ENCODE measurements at regions not wholly inside any gene's neighbourhood (a gene's known extent, or its start where the extent isn't known, plus 50 kb on each side); places are given as distances from the start of the nearest gene placed in this dataset.

DNA sequence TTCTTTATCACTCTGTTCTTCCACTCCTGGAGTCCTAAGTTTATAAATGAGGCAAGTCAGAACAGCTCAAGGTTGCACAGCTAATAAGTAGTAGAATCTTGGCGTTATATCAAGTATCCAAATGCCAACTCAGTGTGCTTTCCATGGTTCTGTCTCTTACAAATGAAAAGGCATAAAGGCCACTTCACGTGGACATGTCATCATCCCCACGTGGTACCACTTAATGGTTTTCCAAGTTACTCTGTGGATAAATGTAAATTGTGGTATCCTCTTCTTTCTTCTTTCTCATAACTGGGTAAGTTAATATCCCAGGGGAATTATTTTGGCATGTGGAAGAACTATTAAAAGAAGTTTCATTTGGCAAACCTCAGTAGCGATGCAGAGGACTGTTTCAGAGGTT, 131.5 kb upstream of the L3MBTL4 start:
- no peak for TF ChIP-seq CTCF (IDR thresholded peaks at IDR 0.05; ENCODE audit: low read depth, low read length, missing control alignments)
- H3K4me3 ChIP-seq (ENCODE audit: low read depth, low read length): no peak overlapping the region
- no peak for DNase-seq (ENCODE audit: low read depth)

DNA sequence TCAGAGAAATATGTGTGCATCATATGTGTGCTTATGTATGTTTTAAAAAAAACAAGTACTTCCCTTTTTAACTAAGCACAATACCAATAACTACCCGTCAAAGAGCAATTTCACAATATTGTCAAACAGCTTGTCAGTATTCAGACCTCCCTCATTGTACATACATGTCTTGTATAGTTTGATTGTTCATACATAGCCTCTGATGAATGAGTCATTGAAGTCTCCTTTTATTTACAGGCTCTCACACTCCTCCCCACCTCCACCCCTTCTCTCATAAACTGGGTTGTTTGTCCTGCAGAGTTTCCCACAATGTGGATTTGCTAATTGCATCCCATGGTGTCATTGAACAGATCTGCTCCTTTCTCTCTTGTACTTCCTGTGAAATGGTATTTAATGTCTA, 132.8 kb upstream of the L3MBTL4 start:
- TF ChIP-seq CTCF (IDR thresholded peaks at IDR 0.05; ENCODE audit: low read depth, low read length, missing control alignments): no peak
- no peak overlapping the region for H3K4me3 ChIP-seq (ENCODE audit: low read depth, low read length)
- no peak for DNase-seq (ENCODE audit: low read depth)

- no peak overlapping the region for H3K4me3 ChIP-seq (ENCODE audit: low read depth, low read length)
- DNase-seq (ENCODE audit: low read depth): no peak
- no peak for TF ChIP-seq CTCF (IDR thresholded peaks at IDR 0.05; ENCODE audit: low read depth, low read length, missing control alignments)
These were observed 138.7 kb upstream of the L3MBTL4 start for GRCh38 chr18:6553234-6553900.

DNA sequence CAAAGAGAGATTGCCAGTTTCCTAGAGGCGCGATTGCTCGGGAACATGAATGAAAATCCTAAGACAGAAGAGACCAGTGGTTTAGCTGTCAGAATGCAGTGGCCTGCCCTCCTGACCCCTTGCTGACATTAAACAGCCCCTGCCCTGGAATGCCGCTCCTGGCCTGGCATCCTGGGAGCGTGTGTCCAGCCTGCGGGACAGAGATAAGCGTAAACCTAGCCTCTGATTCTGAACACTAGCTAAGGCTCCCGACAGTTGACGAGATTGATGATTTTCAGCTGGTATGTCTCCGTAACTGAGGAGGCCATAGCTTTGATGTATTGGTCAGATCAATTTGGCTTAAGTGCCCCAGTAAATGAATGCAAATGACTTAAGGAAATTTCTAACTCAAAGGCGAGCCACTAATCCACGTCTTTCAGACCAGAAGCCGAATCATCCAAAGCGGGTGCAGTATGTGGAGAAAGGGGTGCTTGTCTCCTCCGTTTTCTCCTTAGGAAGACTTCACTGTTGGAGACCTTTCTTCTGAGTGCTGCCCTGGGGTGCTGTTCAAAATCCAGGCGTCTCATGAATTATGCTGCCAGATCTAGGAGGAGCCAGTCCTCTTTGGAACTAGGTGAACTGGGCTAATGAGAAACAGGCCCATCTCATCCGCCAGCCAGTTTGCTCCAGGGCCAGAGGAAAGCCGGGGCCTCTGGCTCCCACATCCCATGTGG, 142.5 kb upstream of the L3MBTL4 start:
- TF ChIP-seq CTCF (IDR thresholded peaks at IDR 0.05; ENCODE audit: low read depth, low read length, missing control alignments): no peak
- DNase-seq (ENCODE audit: low read depth): no peak
- no peak overlapping the region for H3K4me3 ChIP-seq (ENCODE audit: low read depth, low read length)

- TF ChIP-seq CTCF (IDR thresholded peaks at IDR 0.05; ENCODE audit: low read depth, low read length, missing control alignments): no peak
- H3K4me3 ChIP-seq (ENCODE audit: low read depth, low read length): no peak overlapping the region
- DNase-seq (ENCODE audit: low read depth): no peak
These were observed 143.1 kb upstream of the L3MBTL4 start for GRCh38 chr18:6557770-6558248.

DNA sequence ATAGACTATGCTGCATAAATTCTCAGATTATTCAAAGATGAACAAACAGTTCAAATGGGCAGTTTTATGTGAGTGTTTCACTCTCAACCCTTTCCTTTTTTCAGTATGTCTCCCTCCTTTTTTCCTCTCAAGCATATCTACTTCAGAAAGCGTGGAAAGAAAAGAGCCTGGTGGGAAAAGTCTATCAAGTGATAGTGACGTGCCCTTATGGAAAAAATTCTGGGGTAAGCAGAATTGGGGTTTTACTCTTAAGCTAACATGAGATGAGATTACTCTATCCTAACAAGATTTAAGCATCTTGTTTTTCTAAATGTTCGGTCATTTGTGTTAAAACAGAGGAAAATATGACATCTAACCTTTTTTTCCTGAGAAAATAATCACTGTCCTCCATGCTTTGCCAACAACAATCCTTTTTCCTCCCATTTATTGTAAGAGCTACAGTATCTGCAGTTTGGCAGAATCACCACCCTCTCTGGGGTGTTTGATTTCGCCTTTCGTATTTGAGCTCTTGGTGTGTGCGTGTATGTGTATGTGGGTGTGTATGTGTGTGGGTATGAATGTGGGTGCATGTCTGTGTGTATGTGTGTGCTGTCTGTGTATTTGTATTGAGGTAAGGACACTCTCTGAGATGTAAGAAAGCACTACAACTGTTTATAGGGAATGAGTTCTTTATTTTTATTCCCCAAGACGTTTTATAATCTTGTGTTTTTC, 143.9 kb upstream of the L3MBTL4 start:
- no peak overlapping the region for H3K4me3 ChIP-seq (ENCODE audit: low read depth, low read length)
- no peak for DNase-seq (ENCODE audit: low read depth)
- no peak for TF ChIP-seq CTCF (IDR thresholded peaks at IDR 0.05; ENCODE audit: low read depth, low read length, missing control alignments)

Data from GM12864 (cell line).